BLaER1 (cell line): ENCODE measurements at regions not wholly inside any gene's neighbourhood (a gene's known extent, or its start where the extent isn't known, plus 50 kb on each side); places are given as distances from the start of the nearest gene placed in this dataset.

Source experiments
- H3K27ac ChIP-seq: shearing (Covaris generic); formaldehyde crosslinking; 2 replicates; pipeline ENCODE4 v1.8.1; 2022
- H3K27me3 ChIP-seq: shearing (Covaris generic); formaldehyde crosslinking; 2 replicates; pipeline ENCODE4 v1.8.1; 2022
- H3K36me3 ChIP-seq: shearing (Covaris generic); formaldehyde crosslinking; 2 replicates; pipeline ENCODE4 v1.8.1; 2022
- H3K4me1 ChIP-seq: shearing (Covaris generic); formaldehyde crosslinking; 2 replicates; pipeline ENCODE4 v1.8.1; 2022
- H3K4me2 ChIP-seq: shearing (Covaris generic); formaldehyde crosslinking; 2 replicates; pipeline ENCODE4 v1.8.1; 2022
- H3K4me3 ChIP-seq: shearing (Covaris generic); formaldehyde crosslinking; 2 replicates; pipeline ENCODE4 v1.8.1; 2022
- H3K9ac ChIP-seq: shearing (Covaris generic); formaldehyde crosslinking; 2 replicates; pipeline ENCODE4 v1.8.1; 2022
- H3K9me3 ChIP-seq: shearing (Covaris generic); formaldehyde crosslinking; 2 replicates; pipeline ENCODE4 v1.8.1; 2022
- H4K20me1 ChIP-seq: shearing (Covaris generic); formaldehyde crosslinking; 2 replicates; pipeline ENCODE4 v1.8.1; 2022
- Cebpa-rat ChIP-seq: shearing (Covaris generic); IDR thresholded peaks from 2 replicates; pipeline ENCODE4 v1.8.1; 2022

- Histone ChIP-seq H3K4me3 (no peak overlapping the region), H3K4me2 (no peak overlapping the region), H3K9me3 (no peaks in the 10 kb centered on the region), H3K27me3 (no peaks in the 10 kb centered on the region), H4K20me1 (no peaks in the 10 kb centered on the region), H3K36me3 (no peaks in the 10 kb centered on the region), H3K4me1 (peaks cover 11% of the 10 kb centered on the region; the same call in 1 of the 2 replicates), H3K27ac (no peak overlapping the region), H3K9ac (no peak overlapping the region)
- no peak for TF ChIP-seq Cebpa-rat
These were observed 270.4 kb downstream of the PTPRU start for GRCh38 chr1:29506678-29507225.

- Histone ChIP-seq H4K20me1 (no peaks in the 10 kb centered on the region), H3K9me3 (no peaks in the 10 kb centered on the region), H3K27me3 (no peaks in the 10 kb centered on the region), H3K36me3 (no peaks in the 10 kb centered on the region), H3K27ac (no peak overlapping the region), H3K4me1 (peaks cover 11% of the 10 kb centered on the region; the same call in 1 of the 2 replicates), H3K4me2 (no peak overlapping the region), H3K9ac (no peak overlapping the region), H3K4me3 (no peak overlapping the region)
- TF ChIP-seq Cebpa-rat: no peak
These were observed 269.4 kb downstream of the PTPRU start for GRCh38 chr1:29505532-29506220.

GRCh38 chr1:29504709-29505410 is 268.5 kb downstream of the PTPRU start:
- Histone ChIP-seq H3K36me3 (no peaks in the 10 kb centered on the region), H3K9ac (no peak overlapping the region), H3K9me3 (no peaks in the 10 kb centered on the region), H3K4me2 (no peak overlapping the region), H4K20me1 (no peaks in the 10 kb centered on the region), H3K4me3 (no peak overlapping the region), H3K4me1 (peaks cover 11% of the 10 kb centered on the region; the same call in 1 of the 2 replicates), H3K27me3 (no peaks in the 10 kb centered on the region), H3K27ac (no peak overlapping the region)
- TF ChIP-seq Cebpa-rat: no peak

GRCh38 chr1:29504196-29504595 is 267.9 kb downstream of the PTPRU start:
- Histone ChIP-seq H3K4me1 (peaks cover 11% of the 10 kb centered on the region; the same call in 1 of the 2 replicates), H3K4me3 (no peak overlapping the region), H4K20me1 (no peaks in the 10 kb centered on the region), H3K9me3 (no peaks in the 10 kb centered on the region), H3K27ac (no peak overlapping the region), H3K9ac (no peak overlapping the region), H3K36me3 (no peaks in the 10 kb centered on the region), H3K27me3 (no peaks in the 10 kb centered on the region), H3K4me2 (no peak overlapping the region)
- no peak for TF ChIP-seq Cebpa-rat

GRCh38 chr1:29502911-29503840 is 266.9 kb downstream of the PTPRU start:
- Histone ChIP-seq H3K9me3 (no peaks in the 10 kb centered on the region), H3K9ac (no peak overlapping the region), H3K27me3 (no peaks in the 10 kb centered on the region), H3K4me2 (no peak overlapping the region), H3K27ac (no peak overlapping the region), H3K4me3 (no peak overlapping the region), H4K20me1 (no peaks in the 10 kb centered on the region), H3K4me1 (peaks cover 10% of the 10 kb centered on the region; the same call in 1 of the 2 replicates), H3K36me3 (no peaks in the 10 kb centered on the region)
- no peak for TF ChIP-seq Cebpa-rat

- Histone ChIP-seq H3K36me3 (no peaks in the 10 kb centered on the region), H3K9me3 (no peaks in the 10 kb centered on the region), H3K27me3 (no peaks in the 10 kb centered on the region), H4K20me1 (no peaks in the 10 kb centered on the region), H3K4me1 (peaks cover 2% of the 10 kb centered on the region; the same call in 1 of the 2 replicates), H3K27ac (no peak overlapping the region), H3K4me2 (no peak overlapping the region), H3K4me3 (no peak overlapping the region), H3K9ac (no peak overlapping the region)
- TF ChIP-seq Cebpa-rat: no peak
These were observed 266.0 kb downstream of the PTPRU start for GRCh38 chr1:29502225-29502910.

- H3K27me3 ChIP-seq: no peaks in the 10 kb centered on the region
- no peak overlapping the region for H3K4me3 ChIP-seq
- no peak for TF ChIP-seq Cebpa-rat
- H3K27ac ChIP-seq: no peak overlapping the region
- H3K9me3 ChIP-seq: peaks cover 7% of the 10 kb centered on the region
- no peaks in the 10 kb centered on the region for H3K36me3 ChIP-seq
- no peak overlapping the region for H3K9ac ChIP-seq
- no peaks in the 10 kb centered on the region for H3K4me1 ChIP-seq
- no peak overlapping the region for H3K4me2 ChIP-seq
- H4K20me1 ChIP-seq: no peaks in the 10 kb centered on the region
These were observed 265.1 kb downstream of the PTPRU start for GRCh38 chr1:29501227-29501976.

- Histone ChIP-seq H3K27ac (no peak overlapping the region), H3K4me1 (no peaks in the 10 kb centered on the region), H3K36me3 (no peaks in the 10 kb centered on the region), H3K4me2 (no peak overlapping the region), H3K4me3 (no peak overlapping the region), H3K9ac (no peak overlapping the region), H3K9me3 (peaks cover 15% of the 10 kb centered on the region), H4K20me1 (no peaks in the 10 kb centered on the region), H3K27me3 (no peaks in the 10 kb centered on the region)
- TF ChIP-seq Cebpa-rat: no peak
These were observed 264.3 kb downstream of the PTPRU start for GRCh38 chr1:29500651-29501050.

GRCh38 chr1:29500041-29500440 is 263.7 kb downstream of the PTPRU start:
- Histone ChIP-seq H3K9ac (no peak overlapping the region), H3K4me3 (no peak overlapping the region), H3K9me3 (peaks cover 20% of the 10 kb centered on the region), H3K27me3 (no peaks in the 10 kb centered on the region), H4K20me1 (no peaks in the 10 kb centered on the region), H3K36me3 (no peaks in the 10 kb centered on the region), H3K27ac (no peak overlapping the region), H3K4me1 (no peaks in the 10 kb centered on the region), H3K4me2 (no peak overlapping the region)
- no peak for TF ChIP-seq Cebpa-rat
